ENCODE measurements at regions not wholly inside any gene's neighbourhood (a gene's known extent, or its start where the extent isn't known, plus 50 kb on each side); places are given as distances from the start of the nearest gene placed in this dataset.

DNA sequence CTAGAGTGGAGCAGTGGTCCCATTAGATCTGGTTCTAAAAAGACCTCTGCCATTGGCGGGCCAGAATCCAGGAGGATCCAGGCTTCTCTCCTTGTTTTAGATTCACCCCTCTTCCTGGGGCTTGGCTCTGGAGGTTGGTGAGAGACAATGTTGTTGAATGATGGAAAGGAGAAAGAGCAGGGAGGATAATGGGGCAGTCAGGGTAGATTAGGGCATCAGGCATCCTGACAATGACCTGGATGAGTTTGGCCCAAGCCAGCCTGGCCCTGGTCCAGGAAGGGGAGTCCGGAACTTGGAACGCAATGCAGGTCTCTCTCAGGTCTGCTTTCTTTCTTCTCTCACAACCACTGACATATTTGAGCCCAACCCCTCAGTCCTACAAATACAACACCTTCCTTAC lies 260.1 kb upstream of the RASGRP1 start:
- TF ChIP-seq, protein P1, sequence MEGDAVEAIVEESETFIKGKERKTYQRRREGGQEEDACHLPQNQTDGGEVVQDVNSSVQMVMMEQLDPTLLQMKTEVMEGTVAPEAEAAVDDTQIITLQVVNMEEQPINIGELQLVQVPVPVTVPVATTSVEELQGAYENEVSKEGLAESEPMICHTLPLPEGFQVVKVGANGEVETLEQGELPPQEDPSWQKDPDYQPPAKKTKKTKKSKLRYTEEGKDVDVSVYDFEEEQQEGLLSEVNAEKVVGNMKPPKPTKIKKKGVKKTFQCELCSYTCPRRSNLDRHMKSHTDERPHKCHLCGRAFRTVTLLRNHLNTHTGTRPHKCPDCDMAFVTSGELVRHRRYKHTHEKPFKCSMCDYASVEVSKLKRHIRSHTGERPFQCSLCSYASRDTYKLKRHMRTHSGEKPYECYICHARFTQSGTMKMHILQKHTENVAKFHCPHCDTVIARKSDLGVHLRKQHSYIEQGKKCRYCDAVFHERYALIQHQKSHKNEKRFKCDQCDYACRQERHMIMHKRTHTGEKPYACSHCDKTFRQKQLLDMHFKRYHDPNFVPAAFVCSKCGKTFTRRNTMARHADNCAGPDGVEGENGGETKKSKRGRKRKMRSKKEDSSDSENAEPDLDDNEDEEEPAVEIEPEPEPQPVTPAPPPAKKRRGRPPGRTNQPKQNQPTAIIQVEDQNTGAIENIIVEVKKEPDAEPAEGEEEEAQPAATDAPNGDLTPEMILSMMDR (IDR thresholded peaks at IDR 0.05): no peak
- no peak for TF ChIP-seq TCF7L2 (IDR thresholded peaks at IDR 0.05; ENCODE audit: low read depth, low read length)

Measured in Panc1 (cell line).